CD4-positive, alpha-beta T cell treated with Interferon gamma for 1 hour (primary cell): ENCODE measurements at regions not wholly inside any gene's neighbourhood (a gene's known extent, or its start where the extent isn't known, plus 50 kb on each side); places are given as distances from the start of the nearest gene placed in this dataset.

Experiments used
- DNase-seq: peaks from one replicate; pipeline ENCODE4 v3.0.0-alpha.2; 2020

DNA sequence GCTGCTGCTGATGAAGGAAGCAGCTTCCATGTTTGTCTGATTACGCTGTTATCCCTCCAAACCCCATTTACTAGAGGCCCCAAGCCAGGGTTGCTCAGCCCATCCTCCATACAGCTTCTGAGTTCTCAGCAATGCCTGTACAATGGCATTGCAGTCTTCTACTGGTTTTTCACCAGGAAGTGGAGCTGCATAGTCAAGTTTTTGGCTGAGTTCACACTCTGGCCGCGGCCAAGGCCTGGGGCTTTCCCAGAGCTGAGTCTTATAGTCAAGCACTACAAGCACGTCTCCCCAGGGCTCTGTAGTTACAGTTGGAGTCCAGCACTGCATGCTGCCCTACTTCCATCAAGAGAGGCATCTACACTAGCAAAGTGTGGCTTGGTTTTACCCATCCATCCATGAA lies 182.5 kb downstream of the POU4F1 start:
- DNase-seq = no peak

DNA sequence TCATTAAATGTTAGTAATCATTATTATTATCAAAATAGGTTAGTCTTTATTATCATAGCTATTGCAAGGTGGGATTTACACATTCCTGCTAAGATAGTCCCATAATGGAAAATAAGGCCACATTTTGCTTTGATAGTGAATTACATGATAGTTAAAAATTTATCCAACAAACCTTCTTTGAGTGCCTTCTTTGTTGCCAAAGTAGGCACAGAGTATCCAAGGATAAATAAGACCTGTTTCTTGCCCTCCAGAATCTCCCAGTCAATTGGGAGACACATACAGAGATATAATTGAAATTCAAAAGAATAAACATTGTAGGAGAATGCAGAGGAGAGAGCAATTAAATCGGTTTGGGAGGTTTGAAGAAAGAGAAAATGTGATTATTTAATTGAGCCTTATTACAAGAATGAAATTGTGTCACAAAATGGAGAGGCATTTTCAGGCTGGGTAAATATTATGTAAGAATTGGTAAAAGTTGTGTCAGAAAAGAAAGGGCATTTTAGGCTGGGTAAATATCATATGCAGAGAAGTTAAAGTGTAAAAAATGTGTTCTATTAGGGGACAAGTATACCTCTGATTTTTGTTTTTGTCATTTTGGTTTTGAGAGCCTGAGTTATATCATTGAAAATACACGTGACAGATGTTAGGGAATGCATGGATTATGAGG lies 189.3 kb downstream of the POU4F1 start:
- no peak for DNase-seq

DNA sequence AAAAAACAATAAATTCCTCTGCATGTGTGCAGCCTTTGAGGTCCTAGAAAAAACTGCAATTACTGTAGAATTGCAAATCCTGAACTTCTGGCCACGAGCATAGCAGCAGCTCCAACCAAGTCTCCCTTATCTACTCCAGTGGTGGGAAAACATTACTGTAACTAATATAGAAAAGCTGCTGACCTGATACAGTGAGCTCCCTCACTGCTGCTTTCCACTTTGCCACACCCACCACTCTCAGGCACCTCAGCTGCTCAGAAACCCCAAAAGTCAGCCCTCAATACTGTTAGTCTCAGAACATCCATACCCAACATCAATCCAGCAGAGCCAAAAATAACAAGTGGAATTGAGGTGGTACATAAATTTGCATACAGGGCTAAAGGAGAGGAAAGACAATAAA lies 192.5 kb downstream of the POU4F1 start:
- no peak for DNase-seq

DNA sequence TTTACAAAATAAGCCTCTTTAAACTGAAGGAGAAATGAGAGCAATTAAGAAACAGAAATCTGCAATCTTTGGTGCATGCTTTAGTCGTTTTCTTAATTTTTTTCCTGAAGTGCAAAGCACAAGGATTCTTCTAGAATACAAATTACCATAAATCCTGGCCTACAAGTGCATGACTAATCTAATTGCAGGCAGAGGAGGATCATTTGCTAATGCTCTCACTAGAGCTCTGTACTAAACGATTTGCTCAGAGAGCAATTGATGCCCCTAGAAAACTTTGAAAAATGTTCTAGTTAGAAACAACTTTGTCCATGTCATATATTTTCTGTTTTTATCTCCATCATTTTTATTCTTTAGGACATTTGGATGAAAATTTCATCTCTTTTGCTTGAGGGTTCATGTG lies 193.2 kb downstream of the POU4F1 start:
- DNase-seq = no peak

DNA sequence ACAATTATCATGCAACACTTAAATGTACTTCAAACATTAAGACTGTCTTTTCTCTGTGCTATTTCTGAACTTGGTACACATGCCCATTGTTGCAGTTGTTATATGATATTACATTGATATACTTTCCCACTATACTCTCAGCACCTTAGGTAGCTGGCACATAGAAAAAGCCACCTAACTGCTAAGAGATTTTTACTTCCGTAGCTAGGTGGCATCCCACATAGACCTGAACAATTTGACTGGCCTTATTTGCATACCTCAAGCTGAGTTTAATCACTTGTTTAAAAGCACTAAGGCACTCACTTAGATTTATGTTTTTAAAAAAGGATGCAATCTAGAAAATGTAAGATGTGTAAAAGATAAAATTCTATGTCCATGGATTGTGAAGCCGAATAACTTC lies 194.2 kb downstream of the POU4F1 start:
- no peak for DNase-seq

DNA sequence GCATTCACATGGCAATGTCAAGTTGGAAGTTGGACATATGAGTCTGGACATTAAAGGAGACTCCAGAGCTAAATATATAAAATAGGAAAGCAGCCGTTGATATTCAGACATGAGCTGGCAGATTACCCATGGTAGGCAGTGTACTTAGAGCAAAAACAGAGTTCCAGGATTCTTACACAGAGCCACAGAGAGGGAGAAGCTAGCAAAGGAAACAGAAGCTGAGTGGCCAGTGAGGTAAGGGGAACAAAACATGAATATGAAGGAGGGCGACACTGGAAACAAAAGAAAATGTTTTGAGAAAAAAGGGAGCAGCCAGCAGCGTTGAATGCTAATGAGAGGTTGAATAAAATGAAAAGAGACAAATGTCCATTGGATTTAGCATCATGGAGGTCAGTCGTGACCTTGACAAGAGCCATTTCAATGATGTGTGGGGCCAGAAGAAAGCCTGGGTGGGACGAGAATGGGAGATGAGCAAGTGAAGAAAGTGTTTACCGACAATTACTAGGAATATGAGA lies 198.4 kb downstream of the POU4F1 start:
- DNase-seq = no peak

DNA sequence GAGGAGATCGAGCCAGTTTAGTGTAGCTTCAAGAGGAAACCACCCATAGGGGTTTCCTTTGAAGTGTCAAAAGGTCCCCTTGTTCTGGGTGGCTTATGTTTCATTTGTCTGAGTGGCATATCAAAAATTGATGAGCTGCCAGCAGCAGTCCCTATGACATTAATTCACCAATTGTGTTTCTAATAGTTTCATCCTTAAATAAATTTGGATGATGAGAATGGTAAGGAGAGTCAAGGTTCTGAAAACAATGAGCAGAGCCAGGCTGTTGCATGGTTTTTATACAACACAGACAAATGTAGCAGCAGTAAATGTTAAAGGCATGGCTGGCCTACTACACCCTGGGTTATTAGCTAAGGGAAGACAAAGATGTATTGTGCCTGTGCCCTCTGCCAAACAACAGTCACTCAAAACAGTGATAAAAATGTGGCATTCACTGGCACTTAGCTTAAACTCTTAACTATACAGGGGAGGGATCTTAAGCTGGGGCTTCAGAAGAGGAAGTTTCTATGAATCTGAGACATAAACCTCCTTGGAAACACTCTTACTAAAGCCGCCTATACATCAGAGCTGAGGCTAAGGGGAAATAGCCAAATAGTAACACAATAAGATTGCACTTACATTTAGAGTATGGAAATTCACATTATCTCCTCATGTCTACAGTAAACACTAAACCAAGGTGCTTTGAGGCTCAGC lies 200.5 kb downstream of the POU4F1 start:
- no peak for DNase-seq

DNA sequence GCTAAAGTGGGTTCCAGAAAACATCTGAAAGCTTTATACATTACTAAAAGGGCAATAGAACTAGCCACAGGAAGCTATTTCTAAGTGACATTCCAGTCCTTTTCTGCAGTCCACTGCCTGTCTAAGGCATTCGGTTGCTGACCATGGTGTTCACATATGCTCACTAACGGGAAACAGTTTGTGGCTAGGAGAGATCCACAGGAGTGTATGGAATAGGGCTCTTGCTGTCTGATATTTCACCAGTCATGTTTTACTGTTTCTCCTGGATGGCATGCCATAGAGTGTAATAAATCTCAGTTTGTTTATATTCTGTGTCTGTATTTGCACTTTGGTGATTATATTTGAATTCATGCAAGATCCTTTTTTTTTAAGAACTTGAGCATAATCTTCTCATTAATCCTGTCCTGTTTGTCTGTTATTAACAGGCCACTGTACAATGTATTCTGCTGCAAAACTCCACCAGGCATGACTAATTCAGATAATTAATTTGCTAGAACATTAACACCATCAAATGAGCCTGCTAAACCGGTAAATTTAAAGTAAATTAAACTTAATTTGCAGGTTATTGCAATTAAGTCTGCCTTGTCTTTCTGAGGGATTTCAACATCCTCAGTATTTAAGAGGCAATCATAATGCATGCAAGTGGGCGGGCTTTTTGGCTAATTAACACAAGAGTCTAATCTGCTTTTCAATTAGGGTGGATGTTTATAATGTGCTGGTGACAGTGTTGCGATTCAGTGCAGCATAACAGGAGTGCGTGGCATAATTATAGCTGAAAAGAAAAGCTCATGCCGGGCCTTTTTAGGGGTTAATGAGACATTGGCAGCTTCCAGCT lies 201.3 kb downstream of the POU4F1 start:
- no peak for DNase-seq

DNA sequence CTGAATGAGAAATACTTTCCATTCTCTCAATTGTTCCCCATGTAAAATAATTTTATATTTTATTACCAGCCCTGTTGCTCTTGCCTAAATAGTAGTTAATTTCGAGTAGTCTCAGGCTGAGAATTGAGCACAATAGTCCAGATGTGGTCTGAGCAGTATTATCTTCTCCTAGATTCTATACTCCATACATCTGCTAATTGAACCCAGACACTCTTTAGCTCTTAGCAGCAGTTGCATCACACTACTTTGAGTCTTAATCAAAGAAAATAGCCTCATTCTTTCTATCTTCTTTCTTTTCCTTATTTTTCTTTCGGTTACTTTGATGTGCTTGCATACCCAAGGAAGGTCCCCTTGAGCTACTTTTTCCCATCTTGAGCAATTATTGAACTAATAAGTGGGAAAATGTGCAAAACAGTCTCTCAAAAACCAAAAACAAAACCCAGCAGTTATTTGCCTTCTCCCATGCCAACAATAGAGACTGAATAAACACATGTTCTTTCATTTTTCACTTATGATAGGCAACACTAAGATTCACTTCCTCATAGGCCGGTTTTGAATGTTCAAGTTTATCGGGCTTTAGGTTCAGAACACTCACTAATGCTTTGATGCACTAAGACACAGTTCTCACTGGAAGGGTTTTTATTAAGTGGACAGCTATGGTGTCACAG lies 204.5 kb downstream of the POU4F1 start:
- DNase-seq = no peak

DNA sequence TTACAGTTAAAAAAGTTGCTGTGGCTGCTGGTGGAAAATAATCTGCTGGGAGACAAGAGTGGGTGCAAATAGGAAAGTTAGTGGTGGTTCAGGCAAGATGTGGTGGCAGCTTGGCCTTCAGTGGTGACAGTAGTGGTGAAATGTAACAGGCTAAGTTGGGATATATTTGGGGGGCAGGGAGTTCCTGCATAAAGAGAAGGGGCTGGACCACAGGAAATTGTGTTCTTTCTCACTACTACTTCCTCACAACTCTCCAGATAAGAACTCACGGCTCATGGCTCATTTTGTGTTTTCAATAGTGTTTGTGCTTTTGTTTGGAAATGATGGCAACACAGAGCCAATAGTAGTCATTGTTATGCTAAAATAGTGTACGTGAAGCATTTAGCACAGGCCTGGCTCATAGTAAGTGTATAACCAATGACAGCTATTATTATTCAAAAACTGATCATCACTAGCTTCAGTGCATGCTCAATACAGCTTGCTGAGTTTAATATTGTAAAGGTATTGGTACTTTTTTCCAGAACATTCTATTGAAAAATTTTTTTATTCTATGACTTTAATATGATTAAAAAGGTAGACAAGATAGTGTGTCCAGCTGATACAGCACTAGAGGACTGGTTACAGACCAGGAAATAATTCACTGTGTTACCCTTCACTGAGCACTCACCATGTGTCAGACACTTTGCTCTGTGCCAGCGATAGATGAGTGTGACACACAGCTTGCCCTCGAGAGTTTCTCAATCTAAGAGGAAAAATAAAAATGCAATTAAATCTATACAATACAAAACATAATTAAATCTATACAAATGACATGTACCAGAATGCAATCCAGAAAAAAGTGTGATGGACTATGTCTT lies 209.8 kb downstream of the POU4F1 start:
- no peak for DNase-seq

DNA sequence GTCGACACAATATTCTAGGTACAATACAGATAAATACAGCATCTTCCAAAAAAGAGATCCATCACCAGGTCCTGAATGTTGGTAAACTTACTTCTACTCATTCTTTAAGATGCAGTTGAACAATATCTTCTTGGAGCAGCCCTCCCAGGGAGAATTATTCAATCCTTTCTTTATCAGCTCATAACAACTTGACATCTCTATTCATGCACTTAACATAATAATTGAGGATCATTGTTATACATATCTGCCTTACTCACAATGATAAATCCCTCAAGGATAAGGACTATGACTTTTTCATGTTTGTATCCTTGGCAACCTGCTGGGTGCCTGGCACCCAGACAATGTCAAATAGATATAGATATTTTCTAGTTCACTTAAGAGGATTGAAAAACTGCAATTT lies 219.5 kb downstream of the POU4F1 start:
- DNase-seq = no peak

DNA sequence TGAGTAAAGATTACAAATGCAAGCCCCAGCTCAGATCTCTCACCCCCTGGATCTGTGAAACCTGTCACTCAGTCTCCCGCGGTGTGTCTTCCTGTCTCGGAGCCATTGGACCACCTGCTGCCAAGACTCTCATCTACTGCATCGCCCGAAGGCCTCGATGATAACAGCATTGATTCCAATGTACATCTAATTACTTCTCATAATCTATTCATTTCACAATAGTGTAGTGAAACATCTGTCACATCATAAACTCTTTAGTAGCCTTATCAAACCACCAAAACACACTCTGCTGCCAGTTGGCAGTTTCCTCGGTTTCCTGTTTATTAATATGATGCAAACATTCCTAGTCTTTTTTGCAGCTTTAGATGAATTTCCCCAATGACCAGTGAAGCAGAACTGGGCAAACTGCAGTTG lies 220.3 kb downstream of the POU4F1 start:
- DNase-seq = no peak

DNA sequence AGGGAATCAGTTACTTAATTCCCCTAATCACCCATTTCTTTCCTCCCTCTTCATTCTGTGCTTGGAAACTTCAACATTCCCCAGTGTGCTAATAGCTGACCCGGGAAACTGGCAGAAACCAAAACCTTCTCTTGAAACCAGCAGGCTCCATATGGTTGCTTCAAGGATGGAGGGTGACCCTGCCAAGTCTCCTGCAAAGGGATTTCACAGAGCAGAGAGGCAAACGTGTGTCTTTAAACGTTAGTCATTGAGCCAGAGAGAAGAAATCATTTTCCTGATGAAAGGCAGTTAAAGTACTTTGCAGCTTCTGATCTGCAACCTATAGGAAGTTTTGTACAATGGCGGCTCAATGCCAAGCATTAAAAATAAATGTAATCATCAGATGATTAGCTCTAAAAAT lies 220.9 kb downstream of the POU4F1 start:
- no peak for DNase-seq

DNA sequence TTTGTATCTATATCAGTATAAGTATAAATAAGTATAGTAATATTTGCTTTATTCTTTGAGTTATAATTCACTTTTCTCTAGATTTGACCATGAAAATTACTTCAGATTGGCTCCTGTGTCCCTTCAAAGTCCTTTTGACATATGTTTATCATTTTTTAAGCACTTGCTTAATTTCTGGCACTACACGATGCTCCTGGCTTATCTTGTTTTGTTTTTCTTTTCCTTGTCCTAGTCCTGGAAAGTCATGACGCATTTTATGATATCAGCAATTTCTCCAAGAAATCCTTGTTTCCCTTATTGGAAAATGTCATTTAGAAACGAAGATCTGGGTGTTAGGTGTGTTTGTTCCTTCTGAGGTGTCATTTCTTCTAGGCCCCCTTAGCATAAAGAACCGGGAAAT lies 226.5 kb downstream of the POU4F1 start:
- DNase-seq = no peak

DNA sequence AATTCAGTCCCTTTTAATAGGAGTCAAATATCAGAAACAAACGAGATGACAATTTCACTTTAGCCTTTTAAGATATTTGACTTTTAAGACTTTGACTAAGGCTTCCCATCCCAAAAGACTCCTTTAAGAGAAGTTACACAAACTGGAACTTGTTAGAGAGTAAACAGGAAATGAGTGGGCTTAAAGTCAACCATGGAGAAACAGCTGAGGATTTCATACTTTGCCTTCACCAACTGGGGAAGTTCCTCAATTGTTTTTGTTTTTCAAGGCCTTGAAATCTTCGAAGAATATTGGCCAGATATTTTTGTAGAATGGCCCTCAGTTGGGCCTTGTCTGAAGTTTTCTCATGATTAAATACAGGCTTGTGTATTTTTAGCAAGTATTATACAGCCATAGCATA lies 227.3 kb downstream of the POU4F1 start:
- DNase-seq = no peak

DNA sequence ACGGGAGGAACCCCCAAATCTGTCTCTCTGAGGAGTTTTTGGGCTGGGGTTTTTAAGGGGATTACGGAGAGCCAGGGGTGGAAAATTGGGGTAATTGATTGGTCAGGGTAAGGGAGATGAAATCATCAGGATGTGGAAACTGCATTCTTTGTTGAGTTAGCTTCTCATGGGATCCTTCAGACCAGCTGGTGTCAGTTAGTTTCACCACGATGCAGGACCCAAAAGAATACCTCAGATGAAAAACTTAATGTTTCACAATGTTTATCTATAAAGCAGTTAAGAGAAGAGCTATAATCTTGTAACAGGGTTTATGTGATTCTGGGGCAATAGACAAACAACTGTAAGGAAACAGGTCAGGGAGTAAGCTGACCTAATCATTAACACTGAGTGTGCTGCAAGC lies 230.8 kb downstream of the POU4F1 start:
- DNase-seq = no peak

DNA sequence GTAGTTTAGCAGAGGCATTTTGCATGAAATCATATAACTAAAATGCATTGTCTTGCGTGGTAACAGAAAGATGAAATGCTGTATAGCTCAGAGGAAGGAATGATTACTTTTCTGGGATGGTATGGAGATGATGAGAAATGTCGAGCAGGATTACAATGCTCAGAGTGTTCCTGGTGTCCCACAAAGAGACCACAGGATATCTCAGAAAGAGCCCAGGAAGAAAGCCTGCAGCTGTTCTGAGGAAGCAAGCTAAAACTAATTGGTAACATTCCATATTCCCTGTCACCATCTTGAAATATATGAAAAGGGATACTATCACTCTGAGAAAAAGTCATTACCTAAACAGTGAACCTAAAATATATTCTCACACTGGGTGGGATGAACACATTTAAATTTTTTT lies 233.1 kb downstream of the POU4F1 start:
- DNase-seq = no peak

DNA sequence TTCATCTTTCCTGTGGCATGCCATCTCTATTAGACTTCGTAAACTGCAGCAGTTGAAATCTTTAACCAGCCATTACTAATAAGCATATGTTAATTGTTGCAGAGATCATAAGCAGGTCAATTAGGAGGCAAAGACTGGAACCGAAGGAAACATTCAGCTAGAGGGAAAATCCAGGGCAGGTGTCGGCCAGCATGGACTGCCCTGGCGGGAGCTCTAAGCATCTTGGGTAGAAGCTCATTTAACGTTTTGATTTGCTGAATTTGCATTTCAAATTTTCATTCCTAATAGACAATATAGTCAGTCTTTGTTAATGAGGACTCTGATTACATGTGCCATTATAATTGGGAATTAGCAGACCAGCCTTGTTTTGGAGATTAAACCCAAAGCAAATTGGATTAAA lies 238.6 kb downstream of the POU4F1 start:
- no peak for DNase-seq

DNA sequence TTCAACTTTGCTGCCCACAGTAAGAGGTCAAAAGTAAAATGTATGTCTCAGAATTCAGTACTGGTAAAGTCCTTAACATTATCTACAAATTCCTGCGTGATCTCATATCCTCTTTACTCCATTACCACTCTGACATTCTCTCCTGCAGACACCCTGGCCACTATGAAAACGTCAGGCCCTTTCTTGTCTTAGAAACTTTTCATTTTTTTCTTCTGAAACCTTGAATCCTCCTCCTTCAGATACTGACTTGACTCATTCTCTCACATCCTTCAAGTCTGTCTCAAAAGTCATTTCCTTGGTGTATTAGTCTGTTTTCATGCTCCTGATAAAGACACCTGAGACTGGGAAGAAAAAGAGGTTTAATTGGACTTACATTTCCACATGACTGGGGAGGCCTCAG lies 262.3 kb downstream of the POU4F1 start:
- DNase-seq = no peak

DNA sequence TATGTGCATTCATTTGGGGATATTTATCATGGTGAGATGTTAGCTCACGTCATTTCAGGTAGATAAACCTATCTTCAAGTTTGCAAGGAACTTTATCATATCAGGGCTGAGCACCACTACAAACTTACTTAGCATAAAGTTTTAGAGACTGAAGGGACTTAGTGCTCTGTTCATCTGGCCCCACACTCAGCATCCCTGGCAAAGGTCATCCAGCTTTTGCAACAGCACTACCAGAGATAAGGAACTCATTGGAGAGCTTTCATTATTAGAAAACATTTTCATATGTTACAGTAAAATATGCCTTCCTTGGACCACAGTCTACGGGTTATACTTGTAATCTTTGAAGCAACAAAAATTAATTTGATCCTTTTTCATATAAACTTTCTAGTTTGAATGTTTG lies 263.4 kb downstream of the POU4F1 start:
- no peak for DNase-seq

DNA sequence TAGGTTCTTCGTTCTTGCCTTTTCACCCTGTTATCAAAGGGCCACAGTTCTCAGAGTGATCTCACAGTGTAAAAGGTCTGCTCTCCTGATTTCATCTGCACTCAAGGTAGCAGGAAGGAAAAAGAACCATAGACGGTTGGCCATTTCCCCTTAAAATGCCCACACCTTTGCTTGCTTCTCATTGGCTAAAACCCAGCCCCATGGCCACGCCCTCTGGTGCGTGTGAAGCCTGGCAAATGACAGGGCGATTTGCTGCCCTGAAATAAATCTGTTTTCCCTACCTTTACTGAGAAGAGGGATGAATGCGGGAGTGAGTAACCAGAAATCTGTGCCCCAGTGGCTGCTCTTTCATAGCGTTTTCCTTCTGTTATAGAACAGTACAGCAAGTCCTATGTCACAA lies 269.3 kb downstream of the POU4F1 start:
- no peak for DNase-seq

DNA sequence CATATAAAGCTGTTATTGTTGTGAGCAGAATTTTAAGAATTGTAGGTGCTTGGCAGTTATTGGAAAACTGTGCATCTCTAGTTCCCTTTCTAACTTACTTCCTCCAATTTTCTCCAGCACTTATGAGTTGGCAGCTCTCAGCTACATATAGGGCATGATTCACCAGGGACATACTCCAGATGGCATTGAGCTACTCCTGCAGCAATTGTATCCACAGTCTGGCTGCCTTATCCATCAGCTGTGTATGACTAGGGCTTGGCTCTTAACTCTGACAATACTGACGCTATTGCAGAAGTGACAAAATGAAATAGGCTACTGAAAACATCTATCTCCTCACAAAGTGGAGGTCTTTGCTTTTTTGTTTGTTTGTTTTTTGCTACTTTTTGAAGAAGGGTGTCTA lies 276.7 kb downstream of the POU4F1 start:
- no peak for DNase-seq
